Activated naive CD8-positive, alpha-beta T cell (primary cell): ENCODE measurements at regions not wholly inside any gene's neighbourhood (a gene's known extent, or its start where the extent isn't known, plus 50 kb on each side); places are given as distances from the start of the nearest gene placed in this dataset.

Experiments used
- H3K27ac Mint-ChIP-seq: one replicate; pipeline ENCODE4 v1.8.0; 2021; ENCODE audit warnings: mixed read lengths
- H3K27me3 Mint-ChIP-seq: one replicate; pipeline ENCODE4 v1.8.0; 2021; ENCODE audit warnings: mixed read lengths
- H3K36me3 Mint-ChIP-seq: one replicate; pipeline ENCODE4 v1.8.0; 2021; ENCODE audit warnings: mixed read lengths
- H3K4me1 Mint-ChIP-seq: one replicate; pipeline ENCODE4 v1.8.0; 2021; ENCODE audit warnings: low read depth, mixed read lengths
- H3K4me3 Mint-ChIP-seq: one replicate; pipeline ENCODE4 v1.8.0; 2021; ENCODE audit warnings: mild to moderate bottlenecking, mixed read lengths
- H3K9me3 Mint-ChIP-seq: one replicate; pipeline ENCODE4 v1.8.0; 2021; ENCODE audit warnings: low read depth, mixed read lengths

DNA sequence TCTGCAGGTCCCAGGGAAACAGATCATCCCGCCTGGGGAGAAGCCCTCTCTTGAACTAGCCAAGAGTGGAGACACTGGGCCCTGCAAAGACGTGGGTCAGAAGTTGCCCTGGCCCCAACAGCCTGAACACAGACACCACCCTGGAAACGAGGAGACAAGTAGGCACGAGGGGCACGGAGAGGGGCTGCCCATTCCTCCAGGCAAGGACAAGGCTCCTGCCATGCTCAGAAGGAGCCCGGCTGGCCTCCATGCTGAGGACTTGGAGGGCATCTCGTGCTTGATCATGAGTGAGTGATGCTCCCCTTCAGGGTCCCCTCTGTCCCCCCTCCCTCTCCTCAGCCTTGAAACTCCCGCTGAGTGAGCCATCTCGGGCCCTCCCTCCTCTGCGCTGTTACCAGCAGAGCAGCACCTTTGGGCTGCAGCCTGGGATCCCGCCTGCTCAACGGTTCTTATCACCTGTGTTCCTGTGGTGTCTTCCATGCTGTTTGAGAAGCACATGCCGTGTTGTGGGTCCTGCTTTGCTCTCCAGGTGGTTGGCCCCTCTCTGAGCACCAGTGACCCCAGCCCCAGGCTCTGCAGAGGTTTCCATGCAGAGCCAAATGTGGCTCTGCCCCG lies 544.3 kb downstream of the TCERG1L start:
- Mint-ChIP-seq H3K9me3 (peaks cover 5% of the 10 kb centered on the region), H3K4me3 (no peak overlapping the region), H3K27ac (no peak overlapping the region), H3K36me3 (no peaks in the 10 kb centered on the region), H3K27me3 (no peaks in the 10 kb centered on the region), H3K4me1 (no peaks in the 10 kb centered on the region)

DNA sequence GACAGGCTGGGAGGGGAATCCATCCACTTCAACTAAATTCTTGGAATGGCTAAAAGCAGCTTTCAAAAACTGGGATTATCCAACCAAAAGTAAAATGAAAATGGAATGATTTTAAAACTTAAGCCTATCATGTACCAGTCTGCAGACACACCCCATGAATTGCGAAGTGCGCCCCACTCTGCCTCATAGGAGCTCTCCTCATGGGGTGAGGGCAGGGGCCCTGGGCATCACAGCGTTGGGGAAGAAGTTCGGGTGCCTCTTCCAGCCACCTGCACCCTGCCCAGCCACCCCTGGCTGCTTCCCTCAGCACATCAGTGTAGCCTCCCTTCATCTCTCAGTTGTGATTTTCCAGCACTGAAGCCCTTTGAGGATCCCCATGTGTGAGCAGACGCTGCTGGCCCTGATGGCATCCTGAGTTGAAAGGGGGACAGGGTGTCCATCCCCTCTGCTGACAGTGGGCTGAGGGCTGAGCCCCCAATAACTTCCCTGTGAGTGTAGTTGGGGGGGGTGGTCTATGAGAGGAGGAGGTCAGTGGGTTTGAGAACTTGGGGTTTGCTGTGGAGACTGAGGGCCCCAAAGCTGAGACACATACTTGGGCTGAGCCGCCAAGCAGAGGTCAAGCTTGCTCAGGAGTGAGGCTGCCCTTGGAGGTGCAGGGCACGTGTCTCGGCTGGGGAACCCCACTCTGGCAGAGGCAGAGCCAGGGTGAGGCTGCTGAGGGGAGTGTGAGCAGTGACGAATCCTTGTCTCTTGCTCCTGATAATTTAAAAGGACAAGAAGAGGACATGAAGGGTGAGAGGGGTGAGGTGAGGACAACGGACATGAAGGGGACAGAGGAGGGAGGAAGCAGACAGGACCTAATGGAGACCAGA lies 542.1 kb downstream of the TCERG1L start:
- no peak overlapping the region for H3K4me3 Mint-ChIP-seq
- no peaks in the 10 kb centered on the region for H3K27me3 Mint-ChIP-seq
- H3K36me3 Mint-ChIP-seq, result no peaks in the 10 kb centered on the region
- no peaks in the 10 kb centered on the region for H3K4me1 Mint-ChIP-seq
- peaks cover 5% of the 10 kb centered on the region for H3K9me3 Mint-ChIP-seq
- no peak overlapping the region for H3K27ac Mint-ChIP-seq

DNA sequence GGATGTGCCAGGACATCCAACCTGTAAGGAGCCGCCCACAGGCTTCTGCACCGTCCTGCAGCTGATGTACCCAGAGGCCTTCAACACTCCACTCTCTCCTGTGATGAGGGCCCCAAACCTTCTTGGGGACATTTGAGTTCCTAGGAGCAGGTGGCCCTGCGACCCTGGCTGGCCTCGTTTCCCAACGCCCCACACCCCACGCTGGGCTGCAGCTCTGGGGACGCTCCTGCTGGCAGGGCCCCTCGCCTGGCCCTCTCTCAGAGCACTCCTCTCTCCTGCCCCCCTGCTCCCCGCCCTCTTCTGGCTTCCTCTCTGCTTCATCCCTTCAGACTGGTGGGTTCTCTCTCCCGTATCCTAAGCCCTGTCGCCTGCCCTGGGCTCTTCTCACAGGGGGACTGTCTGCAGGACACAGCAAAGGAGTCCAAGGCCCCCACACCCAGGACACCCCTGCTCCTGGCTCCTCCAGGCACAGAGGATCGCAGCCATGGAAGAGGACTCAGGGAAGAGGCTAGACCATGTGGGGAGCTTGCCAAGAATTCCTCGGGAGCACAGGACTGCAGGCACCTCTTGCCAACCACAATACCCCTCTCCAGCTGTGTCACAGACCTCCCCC lies 541.4 kb downstream of the TCERG1L start:
- Mint-ChIP-seq H3K4me1 (no peaks in the 10 kb centered on the region), H3K36me3 (no peaks in the 10 kb centered on the region), H3K27me3 (no peaks in the 10 kb centered on the region), H3K9me3 (peaks cover 2% of the 10 kb centered on the region), H3K27ac (no peak overlapping the region), H3K4me3 (no peak overlapping the region)

DNA sequence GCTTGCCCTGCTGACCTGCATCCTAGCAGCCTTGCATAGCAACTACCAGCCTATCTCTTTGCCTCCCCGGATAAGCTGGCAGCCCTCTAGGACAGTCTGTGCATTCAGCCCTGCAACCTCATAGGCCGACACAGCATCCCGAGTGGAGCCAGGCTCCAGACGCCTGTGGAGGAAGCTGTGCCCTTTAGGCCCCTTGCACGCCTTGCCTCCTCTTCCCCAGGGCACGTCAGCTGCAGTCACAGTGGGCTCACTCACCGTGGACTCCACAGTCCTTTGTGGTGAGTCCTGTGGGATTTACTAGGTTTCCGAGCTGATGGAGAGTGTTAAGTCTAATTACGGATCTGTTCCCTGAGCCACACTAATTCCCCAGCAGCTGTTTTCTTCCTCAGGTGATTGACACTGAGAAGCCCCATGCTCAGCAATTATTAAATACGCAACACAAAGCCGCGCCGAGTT lies 540.0 kb downstream of the TCERG1L start:
- H3K27ac Mint-ChIP-seq, result no peak overlapping the region
- no peak overlapping the region for H3K4me3 Mint-ChIP-seq
- H3K4me1 Mint-ChIP-seq, result no peaks in the 10 kb centered on the region
- no peaks in the 10 kb centered on the region for H3K36me3 Mint-ChIP-seq
- no peaks in the 10 kb centered on the region for H3K9me3 Mint-ChIP-seq
- no peaks in the 10 kb centered on the region for H3K27me3 Mint-ChIP-seq

DNA sequence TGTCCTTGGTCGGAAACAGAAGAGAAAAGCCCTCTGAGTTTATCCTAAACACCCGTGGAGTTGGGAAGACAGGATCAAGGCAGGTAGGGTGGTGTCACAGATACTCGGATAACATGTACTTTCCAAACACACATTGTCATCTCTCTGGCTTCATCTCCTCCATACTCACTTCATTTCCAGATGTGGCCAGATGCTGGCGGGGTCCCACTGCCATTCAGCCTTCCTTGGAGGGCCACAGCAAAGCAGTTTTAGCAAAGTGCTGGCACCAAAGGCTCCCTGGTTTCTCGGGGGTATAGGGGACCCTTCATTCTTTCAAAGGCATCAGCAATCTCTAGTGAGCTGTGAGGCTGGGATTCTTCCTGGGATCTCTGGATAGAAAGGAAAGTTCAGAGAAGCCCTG lies 539.5 kb downstream of the TCERG1L start:
- no peak overlapping the region for H3K27ac Mint-ChIP-seq
- no peaks in the 10 kb centered on the region for H3K9me3 Mint-ChIP-seq
- H3K36me3 Mint-ChIP-seq, result no peaks in the 10 kb centered on the region
- no peaks in the 10 kb centered on the region for H3K4me1 Mint-ChIP-seq
- H3K27me3 Mint-ChIP-seq, result no peaks in the 10 kb centered on the region
- H3K4me3 Mint-ChIP-seq, result no peak overlapping the region

DNA sequence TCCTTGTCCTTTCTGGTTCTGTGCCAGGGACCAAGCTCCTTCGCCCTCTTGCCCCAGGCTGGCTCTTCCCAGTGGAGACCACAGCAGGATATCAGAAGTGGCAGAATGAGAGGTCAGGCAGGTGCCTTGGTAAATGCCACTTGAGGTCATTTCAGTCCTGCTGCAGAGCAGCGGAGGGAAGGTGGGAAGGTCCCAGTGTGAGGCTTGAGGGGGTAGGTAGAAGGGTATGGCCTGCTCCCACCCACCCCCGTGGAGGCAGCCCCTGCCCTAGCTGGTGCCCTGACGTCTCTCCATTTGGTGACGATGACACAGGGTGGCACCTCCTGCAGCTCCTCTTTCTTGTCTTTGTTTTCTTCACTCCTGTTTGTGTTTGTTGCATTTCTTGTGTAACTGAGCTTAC lies 538.8 kb downstream of the TCERG1L start:
- no peaks in the 10 kb centered on the region for H3K9me3 Mint-ChIP-seq
- H3K27ac Mint-ChIP-seq, result no peak overlapping the region
- H3K27me3 Mint-ChIP-seq, result no peaks in the 10 kb centered on the region
- no peaks in the 10 kb centered on the region for H3K4me1 Mint-ChIP-seq
- H3K36me3 Mint-ChIP-seq, result no peaks in the 10 kb centered on the region
- no peak overlapping the region for H3K4me3 Mint-ChIP-seq

DNA sequence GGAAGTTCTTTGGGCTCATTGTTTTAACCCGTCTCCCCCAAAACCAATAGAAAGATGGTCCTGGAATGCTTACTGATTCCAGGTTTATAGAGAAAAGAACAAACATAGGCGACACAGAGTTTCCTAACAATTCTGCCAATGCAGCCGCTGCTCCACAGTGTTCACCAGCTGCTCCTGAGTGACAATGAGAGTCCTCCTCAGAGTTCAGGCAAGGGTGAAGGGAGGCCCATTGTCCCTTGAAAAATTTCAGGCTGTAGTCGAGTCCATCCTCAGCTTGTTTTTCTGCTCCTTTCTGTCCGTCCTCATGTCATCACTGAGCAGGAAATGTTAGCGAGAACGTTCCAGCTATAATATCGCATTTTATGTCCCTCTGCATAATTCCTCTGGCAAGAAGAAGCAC lies 537.6 kb downstream of the TCERG1L start:
- Mint-ChIP-seq H3K9me3 (no peaks in the 10 kb centered on the region), H3K27me3 (no peaks in the 10 kb centered on the region), H3K4me3 (no peak overlapping the region), H3K36me3 (no peaks in the 10 kb centered on the region), H3K27ac (no peak overlapping the region), H3K4me1 (no peaks in the 10 kb centered on the region)

DNA sequence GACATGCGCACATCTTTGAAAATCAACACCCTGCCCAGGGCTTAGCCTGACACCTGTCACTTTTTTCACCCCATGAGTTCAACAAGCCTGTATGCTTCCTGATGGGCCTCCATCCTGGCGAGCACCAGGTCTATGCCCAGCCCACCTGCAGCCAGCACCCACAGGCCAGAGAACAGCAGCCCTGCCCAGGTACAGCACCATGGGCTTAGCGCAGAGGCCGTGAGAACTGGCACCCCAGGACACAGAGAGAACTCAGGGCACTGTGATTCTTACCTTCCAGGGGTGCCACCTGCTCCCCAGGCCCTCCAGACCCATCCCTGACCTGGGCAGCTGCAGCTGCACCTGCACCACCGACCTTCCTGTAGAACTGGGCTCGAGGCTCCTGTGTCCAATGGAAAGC lies 536.6 kb downstream of the TCERG1L start:
- Mint-ChIP-seq H3K27ac (no peak overlapping the region), H3K36me3 (no peaks in the 10 kb centered on the region), H3K9me3 (no peaks in the 10 kb centered on the region), H3K4me1 (no peaks in the 10 kb centered on the region), H3K4me3 (no peak overlapping the region), H3K27me3 (no peaks in the 10 kb centered on the region)

DNA sequence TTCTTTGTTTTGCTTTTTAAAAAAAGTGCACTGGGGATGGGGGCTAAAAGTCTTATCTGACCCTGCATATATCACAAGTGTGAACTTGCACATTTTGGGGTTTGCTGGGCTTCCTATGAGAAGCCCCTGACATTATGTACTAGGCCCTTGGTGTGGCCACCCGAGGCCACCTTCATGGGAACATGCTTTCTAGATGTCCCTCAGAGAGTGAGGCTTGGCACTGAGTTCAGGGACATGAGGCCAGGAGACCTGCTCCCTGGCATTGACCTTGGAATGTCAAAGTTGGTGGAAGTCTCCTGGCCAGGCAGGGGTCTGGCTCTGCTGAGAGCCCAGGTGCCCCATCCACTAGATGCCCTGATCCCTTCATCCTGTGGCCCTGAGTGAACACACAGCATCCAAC lies 536.2 kb downstream of the TCERG1L start:
- H3K4me3 Mint-ChIP-seq, result no peak overlapping the region

DNA sequence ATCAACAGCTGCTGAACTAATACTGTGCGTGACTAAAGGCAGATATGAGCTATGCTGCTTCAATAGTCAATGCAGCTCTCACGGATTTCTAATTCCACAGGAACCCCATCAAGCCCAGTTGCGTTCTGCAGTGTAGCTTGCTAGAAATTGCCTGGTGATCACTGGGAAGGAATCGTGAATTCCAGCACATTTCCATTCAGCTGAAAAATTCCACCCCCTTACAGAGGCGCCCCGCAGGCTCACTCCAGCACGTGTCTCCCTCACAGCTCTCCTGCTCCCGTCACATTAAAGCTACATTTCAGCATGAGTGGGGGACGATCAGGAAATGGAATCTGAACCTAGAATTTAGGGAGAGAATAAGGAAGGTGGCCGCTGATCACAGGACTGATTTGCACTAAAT lies 534.8 kb downstream of the TCERG1L start:
- no peaks in the 10 kb centered on the region for H3K9me3 Mint-ChIP-seq
- no peaks in the 10 kb centered on the region for H3K36me3 Mint-ChIP-seq
- H3K27me3 Mint-ChIP-seq, result no peaks in the 10 kb centered on the region
- H3K4me1 Mint-ChIP-seq, result no peaks in the 10 kb centered on the region
- no peak overlapping the region for H3K27ac Mint-ChIP-seq
- H3K4me3 Mint-ChIP-seq, result no peak overlapping the region

More for the DNA sequence above, 536.2 kb downstream of the TCERG1L start:
- Mint-ChIP-seq H3K9me3 (no peaks in the 10 kb centered on the region), H3K27ac (no peak overlapping the region), H3K27me3 (no peaks in the 10 kb centered on the region), H3K36me3 (no peaks in the 10 kb centered on the region), H3K4me1 (no peaks in the 10 kb centered on the region)

DNA sequence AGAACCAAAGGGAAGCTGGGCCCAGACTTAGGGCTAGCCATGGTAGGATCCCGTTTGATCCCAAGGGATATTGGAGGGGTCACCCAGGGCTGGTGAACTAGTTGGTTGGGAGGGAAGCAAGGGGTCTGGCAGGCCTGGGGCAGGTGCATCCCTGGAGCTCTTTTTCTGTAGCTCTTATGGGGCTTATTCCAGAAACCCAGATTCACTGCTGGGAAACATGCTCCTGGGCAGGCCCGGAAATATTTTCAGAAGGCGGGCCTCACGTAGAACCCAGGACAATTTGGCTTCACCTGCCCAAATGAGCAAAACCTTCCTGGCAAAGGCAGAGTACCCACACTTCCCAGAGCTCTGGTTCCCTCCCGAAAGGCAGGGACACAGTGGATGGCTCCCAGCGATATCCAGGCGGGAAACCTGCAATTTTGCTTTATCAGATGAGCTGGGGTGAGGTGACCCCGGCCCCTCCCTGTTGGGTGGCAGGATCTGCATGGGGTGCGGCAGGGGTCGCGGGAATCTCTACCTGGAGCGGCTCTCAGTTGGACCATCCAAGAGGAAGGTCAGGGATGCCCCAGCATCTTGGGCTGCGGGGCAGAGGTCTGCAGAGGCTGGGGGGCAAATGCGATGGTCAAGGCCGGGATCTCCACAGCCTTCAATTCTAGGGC lies 533.9 kb downstream of the TCERG1L start:
- H3K9me3 Mint-ChIP-seq, result no peaks in the 10 kb centered on the region
- no peak overlapping the region for H3K27ac Mint-ChIP-seq
- no peaks in the 10 kb centered on the region for H3K36me3 Mint-ChIP-seq
- no peak overlapping the region for H3K4me3 Mint-ChIP-seq
- no peaks in the 10 kb centered on the region for H3K27me3 Mint-ChIP-seq
- no peaks in the 10 kb centered on the region for H3K4me1 Mint-ChIP-seq

DNA sequence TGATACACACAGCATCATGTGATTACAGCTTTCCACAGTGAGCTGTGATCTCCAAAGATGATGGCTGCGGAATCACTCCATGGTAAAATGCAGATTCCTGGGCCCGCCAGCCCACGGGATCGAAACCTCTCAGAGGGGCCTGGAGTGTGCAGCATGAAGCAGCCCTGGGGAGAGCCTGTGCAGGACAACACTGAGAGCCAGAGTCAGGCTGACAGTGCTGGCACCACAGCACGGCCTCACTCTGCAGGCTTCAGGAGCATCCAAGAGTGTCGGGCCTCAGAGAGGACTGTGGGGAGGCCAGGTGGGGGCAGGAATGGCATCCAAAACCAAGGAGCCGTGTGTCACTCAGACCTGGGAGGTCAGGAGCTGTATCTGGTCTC lies 533.4 kb downstream of the TCERG1L start:
- Mint-ChIP-seq H3K4me1 (no peaks in the 10 kb centered on the region), H3K27me3 (no peaks in the 10 kb centered on the region), H3K27ac (no peak overlapping the region), H3K36me3 (no peaks in the 10 kb centered on the region), H3K9me3 (no peaks in the 10 kb centered on the region), H3K4me3 (no peak overlapping the region)

DNA sequence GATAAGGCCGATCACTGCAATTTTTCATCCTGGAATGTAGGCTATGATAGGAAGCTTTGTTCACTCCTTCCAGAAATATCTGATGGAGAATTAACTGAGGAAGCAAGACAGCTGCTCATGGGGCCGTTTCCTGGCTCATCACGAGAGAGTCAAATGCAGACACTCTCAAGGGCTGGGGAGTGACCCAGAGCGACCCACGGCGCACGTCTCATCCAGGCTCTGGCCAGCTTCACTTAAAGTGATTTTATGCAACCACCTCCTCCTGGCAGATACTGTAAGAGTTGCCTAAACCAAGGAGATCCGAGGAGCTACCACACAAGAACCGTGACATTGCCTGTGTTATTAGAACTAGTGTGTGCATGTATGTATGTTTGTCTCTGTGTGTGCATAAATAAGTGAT lies 530.8 kb downstream of the TCERG1L start:
- no peaks in the 10 kb centered on the region for H3K4me1 Mint-ChIP-seq
- H3K36me3 Mint-ChIP-seq, result no peaks in the 10 kb centered on the region
- no peaks in the 10 kb centered on the region for H3K9me3 Mint-ChIP-seq
- H3K27ac Mint-ChIP-seq, result no peak overlapping the region
- H3K27me3 Mint-ChIP-seq, result no peaks in the 10 kb centered on the region
- no peak overlapping the region for H3K4me3 Mint-ChIP-seq

DNA sequence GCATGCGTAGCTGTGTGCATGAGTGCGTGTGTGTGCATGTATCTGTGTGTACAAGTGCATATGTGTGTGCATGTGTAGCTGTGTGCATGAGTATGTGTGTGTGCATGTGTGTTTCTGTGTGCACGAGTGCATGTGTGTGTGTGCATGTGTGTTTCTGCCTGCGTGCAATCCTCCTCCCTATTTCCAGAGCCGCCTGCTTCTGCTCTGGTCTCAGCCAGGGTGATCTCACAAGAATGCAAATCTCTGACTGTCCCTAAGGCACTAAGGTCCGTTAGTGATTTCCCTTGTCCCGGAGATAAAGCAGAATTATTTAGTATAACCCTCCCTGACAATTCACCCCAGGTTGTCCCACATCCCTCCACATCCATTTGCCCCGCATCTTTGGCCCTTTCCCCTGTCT lies 530.3 kb downstream of the TCERG1L start:
- H3K27me3 Mint-ChIP-seq, result no peaks in the 10 kb centered on the region
- no peak overlapping the region for H3K4me3 Mint-ChIP-seq
- no peaks in the 10 kb centered on the region for H3K9me3 Mint-ChIP-seq
- H3K27ac Mint-ChIP-seq, result no peak overlapping the region
- no peaks in the 10 kb centered on the region for H3K4me1 Mint-ChIP-seq
- no peaks in the 10 kb centered on the region for H3K36me3 Mint-ChIP-seq

DNA sequence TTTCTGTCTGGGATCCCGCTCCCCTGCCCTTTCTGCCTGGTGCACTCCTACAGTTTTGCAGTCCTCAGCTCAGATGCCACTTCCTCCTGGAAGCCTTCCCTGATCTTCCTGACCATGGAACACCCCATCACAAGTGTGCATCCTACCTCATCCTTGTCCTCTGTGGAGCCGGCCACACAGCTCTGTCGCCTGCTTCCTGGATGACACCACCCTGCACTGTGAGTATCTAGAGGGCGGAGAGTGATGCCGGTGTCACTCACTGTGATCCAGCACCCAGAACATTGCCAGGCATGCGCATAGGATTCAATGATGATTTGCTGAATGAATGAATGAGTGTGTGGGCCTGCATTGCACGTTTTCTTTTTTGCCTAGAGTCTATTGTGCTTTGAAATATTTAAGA lies 529.9 kb downstream of the TCERG1L start:
- Mint-ChIP-seq H3K4me3 (no peak overlapping the region), H3K9me3 (no peaks in the 10 kb centered on the region), H3K27me3 (no peaks in the 10 kb centered on the region), H3K4me1 (no peaks in the 10 kb centered on the region), H3K27ac (no peak overlapping the region), H3K36me3 (no peaks in the 10 kb centered on the region)
